GM18520 (cell line): ENCODE measurements at regions not wholly inside any gene's neighbourhood (a gene's known extent, or its start where the extent isn't known, plus 50 kb on each side); places are given as distances from the start of the nearest gene placed in this dataset.

Experiments
- ATAC-seq: cut with Tn5 transposase; IDR thresholded peaks from one replicate; pipeline ENCODE4 v1.9.1; 2021; ENCODE audit not compliant: unreplicated experiment

DNA sequence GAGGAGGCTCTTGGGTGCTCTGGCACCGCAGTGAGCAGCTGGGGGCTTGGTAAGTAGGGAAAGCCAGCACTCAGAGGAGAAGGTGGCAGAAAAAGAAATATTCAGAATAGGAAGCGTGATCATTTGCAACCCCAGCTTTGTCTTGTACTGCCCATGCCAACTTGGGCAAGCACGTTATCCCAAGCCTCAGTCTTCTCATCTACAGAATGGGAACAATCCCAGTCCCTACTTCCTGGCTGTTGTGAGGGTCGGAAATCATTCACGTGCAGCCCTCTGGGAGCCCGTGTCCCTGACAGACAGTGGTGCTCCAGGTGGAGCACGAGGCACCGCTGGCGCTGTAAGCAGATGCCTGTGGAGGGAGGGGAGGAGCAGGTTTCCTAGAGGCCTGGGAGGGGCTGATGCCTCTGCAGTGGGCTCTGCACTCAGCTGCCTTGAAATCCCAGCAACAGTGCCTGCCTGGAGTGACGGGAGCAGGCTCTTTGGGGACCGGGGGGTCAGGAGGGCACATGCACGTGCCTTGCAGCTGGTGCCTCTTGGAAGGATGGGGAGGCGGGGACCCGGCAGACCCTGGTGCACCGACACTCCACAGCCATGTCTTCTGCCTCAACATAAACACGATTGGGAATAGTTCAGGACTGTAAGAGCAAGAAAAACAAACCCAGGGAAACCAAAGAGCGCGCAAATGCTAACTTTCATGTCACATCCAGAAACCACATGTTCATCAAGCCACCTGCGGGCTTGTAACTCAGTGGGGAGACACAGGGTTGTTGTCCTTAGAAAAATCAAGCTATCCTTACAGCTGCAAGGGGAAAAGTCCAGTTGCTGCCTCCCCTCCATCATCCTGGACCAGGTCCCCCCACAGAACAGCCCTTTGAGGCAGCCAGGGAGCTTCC is 86.5 kb upstream of the DIO3 start:
- ATAC-seq: no peak

DNA sequence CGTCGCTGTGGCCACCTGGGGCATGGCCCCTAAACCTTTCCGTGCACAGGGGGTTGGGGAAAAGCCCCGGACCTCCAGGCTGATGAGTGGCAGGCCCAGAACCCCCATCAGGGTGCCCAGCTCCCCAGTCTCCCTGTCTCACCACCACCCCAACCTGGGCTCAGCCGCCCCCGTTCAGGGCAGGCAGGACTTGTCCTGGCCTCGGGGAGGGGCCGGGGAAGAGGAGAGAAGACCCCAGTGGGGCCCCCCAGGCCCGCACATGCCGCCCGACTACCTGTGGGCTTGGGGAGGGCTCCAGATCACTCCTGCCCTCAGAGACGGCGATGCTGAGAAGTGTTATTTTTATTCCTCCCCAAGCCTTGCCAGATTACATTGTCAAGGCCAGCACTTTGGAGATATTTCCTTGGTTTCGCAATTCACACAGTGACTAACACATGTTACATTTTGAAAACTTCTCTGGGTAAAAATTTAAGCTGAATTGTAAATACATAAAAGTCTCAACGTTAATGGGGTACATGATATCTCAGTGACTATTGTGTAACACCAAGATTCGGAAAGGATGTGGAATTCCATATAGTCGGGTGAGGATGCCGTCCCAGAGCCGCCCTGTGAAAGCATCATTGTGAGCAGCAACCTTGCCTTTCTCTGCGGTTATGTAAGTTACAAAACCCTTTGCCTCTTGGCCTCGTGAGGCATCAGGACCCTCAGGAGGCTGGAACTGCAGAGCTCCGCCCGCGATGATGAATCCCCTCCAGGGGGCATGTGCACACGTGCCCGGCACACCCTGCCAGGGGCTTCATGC is 85.6 kb upstream of the DIO3 start:
- ATAC-seq: no peak

DNA sequence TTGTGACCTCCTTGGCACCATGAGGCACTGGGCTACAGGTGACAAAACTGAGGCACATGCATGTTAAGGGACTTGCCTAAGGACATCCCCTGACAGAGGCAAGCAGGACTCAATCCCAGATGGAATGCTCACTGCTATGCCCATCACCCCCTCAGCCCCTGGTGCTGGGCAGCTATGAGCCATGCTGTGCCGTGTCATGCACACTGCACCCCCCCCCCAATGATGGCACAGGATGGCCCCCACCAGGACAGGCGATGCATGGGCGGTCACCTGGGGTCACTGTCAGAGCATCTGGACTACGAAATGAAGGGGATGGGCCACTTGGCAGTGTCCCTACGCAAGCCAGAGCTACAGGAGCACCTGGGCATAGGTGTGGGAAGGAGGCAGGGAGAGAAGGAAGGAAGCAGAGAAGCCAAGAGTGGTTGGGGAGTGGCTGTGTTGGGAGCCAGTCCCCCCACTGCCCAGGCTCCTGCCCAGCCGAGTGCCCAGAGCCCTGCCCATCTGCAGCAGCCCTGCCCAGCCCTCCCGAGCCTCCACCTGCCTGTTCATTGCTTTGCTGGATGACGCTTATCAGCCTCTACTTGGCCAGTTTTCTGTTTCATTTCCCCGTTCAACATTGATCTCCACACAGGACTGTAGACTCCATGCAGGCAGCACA is 84.9 kb upstream of the DIO3 start:
- no peak for ATAC-seq

DNA sequence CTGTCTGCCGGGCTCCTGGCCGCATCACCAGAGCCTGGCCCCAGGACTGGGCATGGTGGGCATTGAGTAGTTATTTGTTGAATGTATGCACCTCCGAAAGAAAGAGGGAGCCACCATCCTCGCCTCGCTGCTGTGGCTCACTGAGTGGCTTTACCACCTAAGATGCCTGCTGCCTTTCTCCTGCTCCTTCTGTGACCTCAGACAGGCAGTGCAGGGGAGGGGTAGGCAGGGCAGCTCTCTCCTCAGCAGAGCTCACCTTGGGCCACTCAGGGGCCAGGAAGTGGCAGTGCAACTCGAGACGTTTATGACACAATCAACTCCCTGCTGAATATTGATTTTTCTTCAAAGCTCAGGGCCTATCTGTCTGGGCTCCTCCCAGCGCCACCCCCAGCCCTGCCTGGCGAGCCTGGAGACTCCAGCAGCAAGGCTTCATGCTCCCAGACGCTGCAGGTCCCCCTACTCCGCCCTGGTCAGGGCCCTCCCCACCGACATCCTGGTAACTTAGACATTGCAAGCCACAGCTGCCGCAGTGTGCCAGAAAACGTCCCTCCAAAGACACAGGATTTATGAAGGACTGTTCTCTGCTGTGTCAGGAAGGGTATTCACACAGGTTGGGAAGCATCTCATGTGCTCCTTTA is 84.3 kb upstream of the DIO3 start:
- ATAC-seq: no peak

DNA sequence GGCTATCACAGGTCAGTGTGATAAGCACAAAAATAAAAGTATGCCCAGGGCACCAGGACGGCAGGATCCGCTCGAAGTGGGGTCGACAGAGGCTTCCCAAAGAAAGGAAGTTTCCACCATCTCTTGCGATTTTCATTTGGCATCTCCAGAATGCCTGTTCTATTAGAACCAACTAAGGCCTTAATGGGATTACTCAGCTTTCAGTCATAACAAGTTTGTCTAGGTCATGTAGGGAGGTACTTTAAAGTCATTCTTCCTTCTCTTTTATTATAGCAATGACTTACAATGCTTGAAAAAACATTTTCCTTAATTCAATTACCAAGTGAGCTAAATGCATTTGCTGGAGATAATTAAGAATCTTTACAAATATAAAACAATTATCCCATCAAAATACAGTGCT is 83.6 kb upstream of the DIO3 start:
- no peak for ATAC-seq

DNA sequence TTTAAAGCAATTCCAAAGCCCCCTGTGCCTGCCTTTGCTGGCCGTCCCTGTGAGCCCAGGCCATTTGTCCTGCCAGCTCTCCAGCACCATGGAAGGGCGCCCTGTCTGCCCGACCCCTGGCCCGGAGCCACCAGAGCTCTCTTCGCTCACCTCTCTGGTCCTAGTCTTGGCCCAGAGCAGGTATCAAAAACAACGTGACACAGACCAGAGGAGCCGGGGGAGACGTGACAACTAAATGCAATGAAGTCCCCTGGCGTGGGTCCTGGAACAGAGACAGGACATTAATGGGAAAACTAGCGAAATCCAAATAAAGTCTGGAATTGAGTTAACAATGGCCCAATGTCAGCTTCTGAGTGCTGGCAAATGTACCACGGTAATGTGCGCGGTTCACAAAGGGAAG is 83.2 kb upstream of the DIO3 start:
- ATAC-seq: no peak

DNA sequence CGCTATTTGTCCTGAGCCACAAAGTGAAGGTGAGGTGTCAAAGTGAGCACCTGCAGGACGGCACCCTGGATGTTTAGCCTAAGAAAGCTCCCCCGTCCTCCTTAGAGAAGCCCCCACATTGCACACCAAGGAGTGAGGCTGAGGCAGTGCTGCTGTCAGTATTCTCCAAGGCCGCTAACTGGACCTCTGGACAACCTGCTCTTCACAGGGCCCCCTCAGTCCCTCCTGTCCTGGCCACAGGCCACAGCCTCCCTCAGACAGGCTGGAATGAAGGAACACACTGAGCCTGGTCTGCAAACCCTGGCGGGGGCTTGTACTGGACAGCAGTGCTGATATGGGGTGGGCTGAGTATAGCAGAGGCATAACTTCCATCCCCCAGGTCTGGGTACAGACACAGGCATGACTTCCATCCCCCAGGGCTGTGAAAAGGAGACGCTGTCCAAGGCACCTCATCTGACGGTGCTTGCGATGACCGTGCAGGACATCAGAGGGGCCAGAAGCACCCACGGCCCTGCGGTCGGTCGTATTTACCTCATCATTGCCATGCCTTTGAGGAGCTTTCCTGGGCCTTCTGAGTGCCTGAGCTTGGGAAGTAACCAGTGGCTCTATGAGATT is 82.4 kb upstream of the DIO3 start:
- no peak for ATAC-seq

DNA sequence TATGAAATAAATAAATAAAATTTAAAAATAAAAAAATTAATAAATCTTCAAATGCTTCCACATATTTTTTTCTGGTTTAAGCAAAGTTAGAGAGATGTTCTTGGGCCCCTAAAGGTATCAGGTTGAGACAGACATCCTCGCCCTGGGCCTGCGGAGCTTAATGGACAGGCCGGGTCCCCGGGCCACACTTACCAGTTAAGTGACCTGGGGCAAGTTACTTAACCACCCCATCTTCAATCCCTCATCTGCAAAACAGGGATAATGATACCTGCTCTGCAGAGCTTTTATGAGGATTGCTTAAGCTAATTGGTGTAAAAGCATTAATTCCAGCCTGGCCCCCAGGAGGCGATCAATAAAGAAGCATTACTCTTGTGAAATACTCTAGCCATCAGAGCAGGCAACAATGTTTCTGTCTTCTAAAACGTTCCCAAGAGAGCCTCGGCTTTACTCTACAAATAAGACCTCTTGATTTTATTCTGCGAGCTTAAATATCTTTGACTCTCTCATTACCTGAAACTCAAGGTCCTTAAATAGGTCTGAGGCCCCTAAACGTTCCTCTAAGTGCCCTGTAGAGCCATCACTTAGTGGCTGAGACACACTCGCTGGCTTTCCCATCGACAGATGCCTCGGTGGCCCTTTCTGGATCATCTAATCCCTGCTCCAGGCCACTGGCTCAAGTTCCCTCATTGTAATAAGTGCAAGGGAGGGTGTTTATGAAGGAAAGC is 81.1 kb upstream of the DIO3 start:
- ATAC-seq: no peak

DNA sequence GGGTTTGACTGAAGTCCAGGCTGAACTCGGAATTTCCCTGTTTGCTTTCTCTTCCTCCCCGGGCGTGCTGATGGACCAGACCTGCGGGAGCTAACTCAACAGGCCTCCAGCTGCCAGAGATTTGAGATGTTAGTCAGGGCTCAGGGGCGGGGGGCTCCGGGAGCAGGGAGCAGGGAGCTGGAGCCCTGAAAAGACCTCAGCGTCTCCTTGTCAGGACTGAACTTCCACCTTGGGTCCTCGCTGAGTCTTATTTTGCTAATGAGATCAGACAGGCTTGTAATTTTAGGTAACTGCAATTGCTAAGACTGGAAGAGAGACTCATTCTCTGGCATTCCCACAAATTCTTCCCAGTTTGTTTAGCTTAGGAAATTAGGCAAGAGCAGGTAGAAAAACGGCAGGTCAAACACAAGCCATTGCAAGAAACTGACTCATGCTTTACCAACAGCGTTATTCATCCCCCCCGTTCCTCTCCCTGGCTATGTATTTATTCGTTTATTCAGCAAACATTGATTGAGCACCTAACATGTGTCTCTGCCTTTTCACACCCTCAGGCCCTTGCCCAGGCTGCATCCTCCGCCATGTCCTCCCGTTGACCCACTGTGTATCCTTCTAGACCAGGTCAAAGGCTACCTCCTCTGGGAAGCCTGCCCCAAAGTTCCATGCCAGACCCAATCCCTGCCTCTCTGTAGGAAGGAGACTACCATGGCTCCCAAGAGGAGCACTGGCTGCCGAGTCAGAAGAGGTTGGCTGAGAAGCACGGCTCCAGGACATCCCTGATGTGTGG is 80.4 kb upstream of the DIO3 start:
- ATAC-seq: no peak

DNA sequence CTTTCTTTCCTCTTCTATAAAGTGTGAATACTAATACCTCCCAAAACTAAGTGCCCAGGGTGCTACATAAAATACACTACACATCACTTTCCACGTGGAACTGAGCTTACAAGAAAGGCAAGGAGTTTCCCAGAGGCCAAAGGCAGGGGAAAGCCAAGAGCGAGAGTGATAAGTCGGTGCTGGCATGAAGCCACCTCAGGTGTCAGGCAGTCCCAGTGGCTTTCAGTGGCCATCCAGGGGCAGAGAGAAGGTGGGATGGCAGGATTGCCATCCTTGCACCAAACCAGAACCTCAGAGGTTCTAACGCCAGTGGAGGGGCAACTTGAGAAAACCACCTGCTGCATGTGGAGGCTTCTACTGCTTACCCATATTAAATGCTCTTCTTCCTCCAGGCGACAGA is 79.7 kb upstream of the DIO3 start:
- ATAC-seq: no peak

DNA sequence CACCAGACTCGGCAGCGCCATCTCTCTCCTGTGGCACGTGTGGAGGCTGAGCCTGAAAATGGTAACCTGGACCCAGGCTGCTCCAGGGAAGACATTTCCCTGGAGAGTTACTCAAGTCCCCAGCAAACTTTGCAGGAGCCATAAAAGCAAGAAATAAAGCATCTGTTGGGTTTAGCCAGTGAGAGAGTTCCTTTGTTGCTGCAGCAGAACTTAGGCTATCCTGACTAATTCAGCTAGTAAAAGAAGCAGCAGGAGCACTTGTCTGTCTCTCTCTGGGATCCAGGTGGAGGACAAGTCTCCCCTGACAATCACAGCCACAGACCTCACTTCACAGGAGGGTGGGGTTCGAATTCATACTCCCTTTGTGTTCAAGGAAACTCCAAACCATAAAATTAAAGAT is 79.2 kb upstream of the DIO3 start:
- ATAC-seq: no peak

DNA sequence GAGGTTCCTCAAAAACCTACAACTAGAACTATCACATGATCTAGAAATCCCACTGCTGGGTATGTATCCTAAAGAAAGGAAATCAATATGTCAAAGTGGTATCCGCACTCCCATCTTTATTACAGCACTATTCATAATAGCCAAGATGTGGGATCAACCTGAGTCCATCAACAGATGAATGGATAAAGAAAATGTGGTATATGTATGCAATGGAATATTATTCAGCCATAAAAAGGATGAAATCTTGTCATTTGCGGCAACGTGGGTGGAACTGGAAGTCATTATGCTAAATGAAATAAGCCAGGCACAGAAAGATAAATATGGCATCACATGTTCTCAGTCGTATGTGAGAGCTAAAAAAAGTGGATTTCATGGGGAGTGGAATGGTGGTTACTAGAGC is 77.5 kb upstream of the DIO3 start:
- no peak for ATAC-seq

DNA sequence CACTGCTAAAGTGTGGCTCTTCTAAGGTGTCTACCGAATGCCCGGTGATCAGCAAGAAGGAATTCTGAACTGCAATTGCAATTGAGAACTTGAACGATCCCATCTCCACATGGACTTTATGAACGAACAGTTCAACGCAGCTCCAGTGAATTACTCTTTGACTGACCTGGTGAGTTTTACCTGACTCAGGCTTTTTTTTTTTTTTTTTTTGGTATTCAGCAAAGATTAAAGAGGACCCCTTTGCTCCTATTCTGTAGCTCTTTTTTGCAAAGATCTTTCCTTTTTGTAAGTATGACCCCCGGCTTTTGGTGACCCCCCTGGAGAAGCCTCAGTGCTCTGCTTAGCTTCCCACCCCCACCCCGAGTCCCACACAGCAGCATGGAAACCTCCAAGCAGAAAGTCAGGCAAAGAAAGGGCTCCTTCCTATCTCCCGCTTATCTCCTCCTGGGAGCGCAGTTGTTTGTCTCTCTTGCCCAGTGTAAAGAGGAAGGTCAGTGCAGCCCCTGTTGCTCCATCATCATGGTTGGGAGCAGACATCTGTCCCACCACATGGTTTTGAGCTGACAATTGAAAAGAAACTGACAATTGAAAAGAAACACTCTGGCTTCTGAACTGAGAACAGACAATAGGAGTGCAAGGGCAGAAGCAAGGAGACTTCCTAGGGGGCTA is 72.1 kb upstream of the DIO3 start:
- ATAC-seq: no peak

DNA sequence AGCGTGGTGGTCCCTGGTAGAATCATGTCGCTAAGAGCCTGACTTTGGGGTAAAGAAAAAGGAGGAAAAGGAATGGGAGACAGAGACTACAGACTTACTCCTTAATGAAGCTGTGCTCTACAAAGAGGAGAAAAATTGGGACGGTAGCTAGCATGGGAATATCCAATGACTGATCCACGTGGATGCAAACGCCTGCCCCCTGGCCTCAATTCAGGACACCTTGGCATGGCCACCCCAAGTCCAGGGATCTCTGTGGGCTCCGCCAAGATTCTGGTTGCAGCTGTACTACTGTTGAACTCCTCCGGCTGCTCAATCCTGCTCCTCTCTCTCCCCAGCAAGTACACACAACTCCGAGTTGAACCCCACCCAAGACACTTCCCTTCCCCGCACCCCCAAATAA is 70.5 kb upstream of the DIO3 start:
- no peak for ATAC-seq

DNA sequence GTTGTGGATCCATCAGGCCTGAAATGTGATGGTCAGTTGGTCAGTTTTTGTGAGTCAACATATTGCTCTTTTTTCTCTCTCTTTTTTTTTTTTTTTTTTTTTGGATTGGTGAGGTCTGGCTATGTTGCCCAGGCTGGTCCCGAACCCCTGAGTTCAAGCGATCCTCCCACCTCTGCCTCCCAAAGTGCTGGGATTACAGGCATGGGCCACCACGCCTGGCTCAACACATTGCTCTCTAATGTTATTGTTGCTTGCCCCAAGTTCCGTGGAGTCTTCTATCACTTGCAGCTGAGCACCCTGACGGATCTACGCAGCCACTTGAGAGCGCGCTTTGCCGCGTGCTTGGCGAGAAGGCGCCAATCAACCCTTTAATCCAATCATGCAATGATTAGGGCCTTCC is 69.5 kb upstream of the DIO3 start:
- ATAC-seq: no peak

DNA sequence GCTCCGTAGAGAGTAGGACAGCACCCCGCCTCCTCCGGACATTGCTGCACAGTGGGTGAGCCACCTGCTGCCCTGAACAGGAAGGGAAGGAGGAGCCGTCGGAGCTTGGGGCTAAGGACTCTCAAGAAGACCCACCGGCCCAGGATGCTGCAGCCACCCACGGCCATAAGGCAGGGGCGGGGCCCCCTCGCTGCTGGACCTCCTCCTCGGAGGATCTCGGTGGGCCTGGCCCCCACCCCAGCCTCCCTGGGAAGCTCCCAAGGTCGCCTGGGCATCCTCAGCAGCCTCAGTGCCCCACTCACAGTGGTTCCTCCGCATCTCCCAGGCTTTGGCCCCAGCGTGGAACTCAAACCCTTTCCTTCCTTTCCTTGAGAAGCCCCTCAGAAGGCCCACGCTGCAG is 68.6 kb upstream of the DIO3 start:
- no peak for ATAC-seq

DNA sequence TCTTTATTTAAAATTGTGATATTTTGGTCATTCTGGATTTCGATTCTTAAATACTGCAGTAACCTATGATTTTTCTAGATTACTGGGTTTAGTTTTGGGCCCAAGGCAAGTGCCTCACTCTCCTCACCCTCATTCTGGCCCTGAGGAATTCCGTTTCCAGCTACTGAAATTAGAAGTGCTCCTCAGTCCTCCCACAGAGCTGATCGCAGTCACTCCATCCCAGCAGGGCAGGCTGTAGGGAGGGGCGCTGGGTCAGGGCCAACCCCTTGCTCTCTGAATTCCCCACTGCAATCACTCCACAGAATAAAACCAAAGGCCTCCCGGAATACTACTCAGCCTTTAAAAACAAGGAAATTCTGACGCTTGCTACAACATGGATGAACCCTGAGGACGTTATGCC is 66.5 kb upstream of the DIO3 start:
- no peak for ATAC-seq

DNA sequence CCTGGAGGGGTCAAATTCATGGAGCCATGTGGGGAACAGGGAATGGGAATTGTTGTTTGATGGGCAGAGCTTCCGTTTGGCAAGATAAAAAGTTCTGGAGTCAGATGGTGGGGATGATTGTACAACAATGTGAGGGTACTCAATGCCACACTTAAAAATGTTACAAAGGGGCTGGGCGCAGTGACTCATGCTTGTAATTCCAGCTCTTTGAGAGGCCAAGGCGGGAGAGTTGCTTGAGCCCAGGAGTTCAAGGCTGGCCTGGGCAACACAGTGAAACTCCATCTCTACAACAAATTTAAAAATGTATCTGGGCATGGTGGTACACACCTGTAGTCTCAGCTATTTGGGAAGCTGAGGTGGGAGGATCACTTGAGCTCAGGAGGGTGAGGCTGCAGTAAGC is 66.0 kb upstream of the DIO3 start:
- no peak for ATAC-seq
